Activated CD4-positive, alpha-beta T cell treated with anti-CD3 and anti-CD28 coated beads for 36 hours (primary cell): ENCODE measurements at regions not wholly inside any gene's neighbourhood (a gene's known extent, or its start where the extent isn't known, plus 50 kb on each side); places are given as distances from the start of the nearest gene placed in this dataset.

Source experiments
- ATAC-seq: fragments of 200-7000 bp; cut with Tn5 transposase; one replicate; pipeline ENCODE4 v1.10.0; 2021; ENCODE audit warnings: mild to moderate bottlenecking, moderate library complexity
- CTCF ChIA-PET: fragments of 350-600 bp; sonication (Branson Sonifier 250); formaldehyde crosslinking; loops from one replicate; lab custom pipeline; 2021; ENCODE audit warnings: antibody characterized with exemption; lab: Charles Lee
- POLR2A ChIA-PET: fragments of 350-600 bp; sonication (Branson Sonifier 250); formaldehyde crosslinking; loops from one replicate; lab custom pipeline; 2021; ENCODE audit warnings: antibody characterized with exemption, inconsistent platforms; lab: Charles Lee
- DNase-seq: peaks from one replicate; pipeline ENCODE4 v3.0.0-alpha.2; 2020
- H3K27ac Mint-ChIP-seq: one replicate; pipeline ENCODE4 v1.8.0; 2021; ENCODE audit warnings: mixed read lengths
- H3K27me3 Mint-ChIP-seq: one replicate; pipeline ENCODE4 v1.8.0; 2021; ENCODE audit warnings: mixed read lengths
- H3K36me3 Mint-ChIP-seq: one replicate; pipeline ENCODE4 v1.8.0; 2021; ENCODE audit warnings: low read depth, mixed read lengths
- H3K4me1 Mint-ChIP-seq: one replicate; pipeline ENCODE4 v1.8.0; 2021; ENCODE audit warnings: mixed read lengths
- H3K4me3 Mint-ChIP-seq: one replicate; pipeline ENCODE4 v1.8.0; 2021; ENCODE audit warnings: mild to moderate bottlenecking, moderate library complexity, mixed read lengths
- H3K9me3 Mint-ChIP-seq: one replicate; pipeline ENCODE4 v1.8.0; 2021; ENCODE audit warnings: low read depth, mixed read lengths
- intact Hi-C, 2 experiments: fragments of 100-400 bp; cut with DNase I in 1 of 2; cut with micrococcal nuclease in 1 of 2; formaldehyde crosslinking; loops; one replicate each; pipeline versions ENCODE4 v1.14.2 to v1.15.1; 2022 to 2024; cut with DNase I, micrococcal nuclease

DNA sequence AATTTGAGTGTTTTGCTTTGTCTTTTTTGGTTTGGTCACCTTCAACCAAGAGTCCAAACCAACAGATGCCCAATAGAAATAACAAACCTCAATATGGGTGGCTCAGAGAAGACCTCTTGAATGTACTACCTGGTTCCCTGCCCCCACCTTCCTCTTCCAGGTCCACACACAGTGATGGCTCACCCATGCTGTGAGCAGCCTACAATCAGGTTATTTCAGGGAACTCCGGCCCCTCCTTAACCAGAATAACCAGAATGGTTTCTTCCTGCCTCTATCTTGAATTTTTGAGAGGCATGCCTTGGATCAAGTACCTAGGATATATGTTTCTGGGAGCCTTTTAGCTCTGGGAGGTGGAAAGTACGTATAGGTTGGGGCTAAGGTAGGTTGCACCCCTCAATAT is 327.1 kb upstream of the PRDM1 start:
- Mint-ChIP-seq H3K27me3 (peaks cover 6% of the 10 kb centered on the region), H3K9me3 (no peaks in the 10 kb centered on the region), H3K27ac (no peak overlapping the region), H3K36me3 (no peaks in the 10 kb centered on the region), H3K4me1 (peaks cover 18% of the 10 kb centered on the region), H3K4me3 (no peak overlapping the region)
- intact Hi-C loops: no loop called here
- no peak for ATAC-seq
- ChIA-PET CTCF (no interaction called here), POLR2A (interaction anchor here (0.8 kb wide), 1 partner anchor 427 kb away, joined by 3 read pairs; no protein-coding TSS in a partner anchor)
- no peak for DNase-seq

DNA sequence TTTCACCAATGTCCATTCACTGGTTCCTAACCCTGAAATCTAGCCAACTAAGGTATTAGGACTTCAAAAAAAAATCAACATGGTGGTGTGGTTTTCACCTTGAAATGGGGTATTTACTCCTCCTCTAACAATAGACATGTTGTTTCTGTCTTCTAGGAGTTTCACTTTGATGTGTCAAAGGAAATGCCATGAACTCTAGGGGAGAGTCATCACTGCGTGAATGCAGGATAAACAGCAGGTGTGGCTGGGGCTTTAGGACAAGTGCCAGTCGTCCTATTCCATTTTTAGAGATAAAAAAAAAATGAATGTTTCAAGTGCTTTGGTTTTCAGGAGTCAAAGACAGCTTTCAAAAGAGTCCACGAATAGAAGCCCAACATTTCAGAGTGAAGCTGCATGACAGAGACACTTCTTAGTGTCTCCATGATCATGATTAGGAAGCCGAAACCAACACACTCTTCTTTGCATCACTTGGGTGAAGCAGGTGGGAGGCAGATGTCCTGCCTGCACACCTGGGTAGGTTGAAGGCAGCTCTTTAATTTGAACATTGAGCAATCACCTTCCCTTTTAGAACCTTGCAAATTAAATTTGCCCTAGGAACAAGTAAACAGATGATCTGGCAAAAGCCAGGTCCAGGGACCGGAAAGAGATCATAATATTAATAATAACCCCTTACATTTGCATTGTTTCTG is 328.5 kb upstream of the PRDM1 start:
- no peaks in the 10 kb centered on the region for H3K9me3 Mint-ChIP-seq
- CTCF ChIA-PET: interaction anchor here (0.6 kb wide), 1 partner anchor 227 kb away, joined by 3 read pairs; no protein-coding TSS in a partner anchor
- no peak overlapping the region for H3K4me3 Mint-ChIP-seq
- POLR2A ChIA-PET: interaction anchor here (0.6 kb wide), 1 partner anchor 56 kb away, joined by 5 read pairs; no protein-coding TSS in a partner anchor
- DNase-seq (peak; percentile 23), ATAC-seq (peak; percentile 94)
- H3K4me1 Mint-ChIP-seq: peaks cover 18% of the 10 kb centered on the region
- H3K27ac Mint-ChIP-seq: no peak overlapping the region
- H3K36me3 Mint-ChIP-seq: no peaks in the 10 kb centered on the region
- peaks cover 6% of the 10 kb centered on the region for H3K27me3 Mint-ChIP-seq
- intact Hi-C loops: no loop called here

DNA sequence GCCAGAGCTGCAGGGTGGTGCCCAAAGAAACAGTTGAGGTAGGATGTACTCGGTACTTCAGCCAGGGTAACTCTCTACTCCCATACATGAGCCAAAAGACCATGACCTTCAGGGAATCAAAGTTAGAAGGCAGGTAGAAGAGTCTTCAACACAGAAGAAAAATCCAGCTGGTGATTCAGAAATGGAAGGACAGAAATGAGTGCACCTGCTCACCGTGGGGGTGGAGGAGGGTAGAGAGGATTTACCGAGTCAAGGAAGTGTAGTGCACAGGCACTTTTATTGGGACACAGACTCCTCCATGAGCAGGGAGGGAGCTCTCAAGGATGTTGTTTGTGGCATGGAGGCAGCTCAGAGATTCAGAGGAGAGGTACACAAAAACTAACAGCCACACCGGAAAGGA is 330.3 kb upstream of the PRDM1 start:
- H3K27ac Mint-ChIP-seq: no peak overlapping the region
- peaks cover 6% of the 10 kb centered on the region for H3K27me3 Mint-ChIP-seq
- peaks cover 18% of the 10 kb centered on the region for H3K4me1 Mint-ChIP-seq
- intact Hi-C loops: no loop called here
- H3K4me3 Mint-ChIP-seq: no peak overlapping the region
- ChIA-PET CTCF (no interaction called here), POLR2A (no interaction called here)
- ATAC-seq: no peak
- peak; percentile 30 for DNase-seq
- H3K9me3 Mint-ChIP-seq: no peaks in the 10 kb centered on the region
- H3K36me3 Mint-ChIP-seq: no peaks in the 10 kb centered on the region

DNA sequence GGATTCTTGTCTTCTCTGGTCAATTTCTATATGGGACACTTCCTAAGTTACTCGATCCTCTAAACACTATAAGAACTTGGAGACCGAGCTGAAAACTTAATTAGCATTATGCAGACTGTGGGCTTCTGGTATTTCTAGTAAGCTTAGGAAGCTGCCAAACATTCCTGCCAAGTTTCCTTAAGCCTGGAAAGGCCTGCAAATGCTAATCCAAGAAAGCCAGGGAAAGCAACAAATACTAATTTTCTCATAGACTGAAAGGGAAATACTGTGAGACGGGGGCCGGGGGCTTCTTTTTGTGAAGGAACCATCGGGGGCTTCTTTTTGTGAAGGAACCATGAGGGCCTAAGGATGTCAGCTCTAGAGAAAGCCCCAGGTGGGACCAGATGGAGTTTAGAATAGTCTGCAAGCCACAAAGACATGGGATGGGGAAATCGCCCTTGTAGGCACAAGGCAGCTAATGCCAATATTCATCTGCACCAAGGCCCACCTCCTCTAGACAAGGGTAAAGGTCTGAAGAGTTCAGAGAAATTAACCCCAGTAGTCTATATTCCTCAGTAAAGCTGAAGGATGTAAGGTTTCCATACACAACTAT is 332.4 kb upstream of the PRDM1 start:
- Mint-ChIP-seq H3K27me3 (peaks cover 7% of the 10 kb centered on the region), H3K36me3 (no peaks in the 10 kb centered on the region), H3K4me3 (no peak overlapping the region), H3K27ac (no peak overlapping the region), H3K9me3 (no peaks in the 10 kb centered on the region), H3K4me1 (peaks cover 15% of the 10 kb centered on the region)
- intact Hi-C loops: no loop called here
- POLR2A ChIA-PET: no interaction called here
- ATAC-seq (no peak), DNase-seq (no peak)
- CTCF ChIA-PET: interaction anchor here (0.6 to 1.1 kb wide), 3 partner anchors 227 to 323 kb away, joined by 3 to 4 read pairs (median 3); no protein-coding TSS in a partner anchor

DNA sequence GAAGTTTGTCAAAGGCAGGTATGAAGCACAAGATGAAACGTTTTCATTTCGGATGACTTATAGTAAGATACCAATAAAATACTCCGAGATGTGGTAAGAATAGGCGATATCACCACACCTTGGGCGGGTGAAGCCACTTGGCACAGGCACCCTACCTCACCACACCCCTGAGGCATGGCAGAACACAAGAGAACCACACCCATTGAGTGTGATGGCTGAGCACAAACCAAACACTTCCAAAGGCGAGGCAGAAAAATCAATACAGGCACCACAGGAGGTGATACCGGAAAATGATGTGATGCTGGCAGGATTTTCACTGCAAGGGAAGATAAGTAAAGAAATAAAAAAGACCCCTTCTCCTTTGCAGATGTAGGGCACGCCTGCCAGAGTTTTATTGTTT is 332.9 kb upstream of the PRDM1 start:
- POLR2A ChIA-PET: no interaction called here

DNA sequence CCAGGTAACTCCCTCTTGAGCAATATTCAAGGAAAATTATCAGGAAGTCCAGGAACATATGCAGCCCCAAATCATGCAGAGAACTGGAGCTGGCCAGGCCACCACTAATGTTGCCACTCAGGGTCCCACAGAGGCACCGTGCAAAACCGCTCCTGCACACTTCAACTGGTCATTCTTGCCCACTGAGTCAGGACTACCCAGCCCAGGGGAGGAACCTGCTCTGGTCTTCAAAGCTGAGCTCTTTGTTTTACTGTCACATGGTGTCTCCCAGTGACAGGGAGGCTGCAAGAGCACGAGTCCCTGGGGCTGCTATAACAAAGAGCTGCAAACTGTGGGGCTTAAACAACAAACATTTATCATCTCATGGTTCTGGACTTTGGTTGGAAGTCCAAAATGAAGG is 336.0 kb upstream of the PRDM1 start:
- CTCF ChIA-PET: interaction anchor here (0.6 kb wide), 1 partner anchor 1091 kb away, joined by 4 read pairs; no protein-coding TSS in a partner anchor
- POLR2A ChIA-PET: interaction anchor here (0.7 kb wide), 1 partner anchor 460 kb away, joined by 4 read pairs; no protein-coding TSS in a partner anchor
- no peak for ATAC-seq

More for the DNA sequence above, 332.9 kb upstream of the PRDM1 start:
- ATAC-seq (no peak), DNase-seq (no peak)
- peaks cover 17% of the 10 kb centered on the region for H3K4me1 Mint-ChIP-seq
- no peak overlapping the region for H3K27ac Mint-ChIP-seq
- no peaks in the 10 kb centered on the region for H3K36me3 Mint-ChIP-seq
- H3K9me3 Mint-ChIP-seq: no peaks in the 10 kb centered on the region
- peaks cover 7% of the 10 kb centered on the region for H3K27me3 Mint-ChIP-seq
- CTCF ChIA-PET: no interaction called here
- no peak overlapping the region for H3K4me3 Mint-ChIP-seq
- intact Hi-C loops: no loop called here

DNA sequence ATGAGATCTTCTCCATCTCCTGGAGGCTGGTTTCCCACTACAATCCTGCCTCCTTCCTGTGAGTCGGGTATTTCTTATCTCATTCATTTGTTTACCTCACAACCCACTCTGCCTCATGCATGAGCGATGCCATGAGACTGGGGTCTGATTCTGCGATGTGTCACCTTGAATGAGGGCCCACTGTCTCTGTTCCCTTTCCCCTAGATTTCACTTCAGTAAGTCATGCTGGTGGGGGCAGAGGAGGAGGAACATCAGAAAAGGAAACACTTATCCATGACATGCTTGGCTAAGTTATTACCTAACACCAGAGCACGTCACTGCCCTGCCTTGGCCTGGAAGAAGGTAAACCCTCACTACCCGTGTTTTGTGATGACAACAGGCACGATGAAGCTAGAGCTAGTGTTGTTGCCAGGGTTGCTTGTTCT is 337.4 kb upstream of the PRDM1 start:
- no peak overlapping the region for H3K4me3 Mint-ChIP-seq
- intact Hi-C loops: no loop called here
- H3K27ac Mint-ChIP-seq: no peak overlapping the region
- DNase-seq (no peak), ATAC-seq (no peak)
- ChIA-PET POLR2A (no interaction called here), CTCF (interaction anchor here (0.8 kb wide), 1 partner anchor 22 kb away, joined by 4 read pairs; no protein-coding TSS in a partner anchor)
- peaks cover 3% of the 10 kb centered on the region for H3K27me3 Mint-ChIP-seq
- H3K9me3 Mint-ChIP-seq: no peaks in the 10 kb centered on the region
- H3K36me3 Mint-ChIP-seq: no peaks in the 10 kb centered on the region
- H3K4me1 Mint-ChIP-seq: peaks cover 14% of the 10 kb centered on the region

More for the DNA sequence above, 336.0 kb upstream of the PRDM1 start:
- H3K4me3 Mint-ChIP-seq: no peak overlapping the region
- no peak for DNase-seq
- H3K36me3 Mint-ChIP-seq: no peaks in the 10 kb centered on the region
- H3K27ac Mint-ChIP-seq: no peak overlapping the region
- peaks cover 2% of the 10 kb centered on the region for H3K27me3 Mint-ChIP-seq
- intact Hi-C loops: no loop called here
- no peaks in the 10 kb centered on the region for H3K9me3 Mint-ChIP-seq
- peaks cover 10% of the 10 kb centered on the region for H3K4me1 Mint-ChIP-seq

DNA sequence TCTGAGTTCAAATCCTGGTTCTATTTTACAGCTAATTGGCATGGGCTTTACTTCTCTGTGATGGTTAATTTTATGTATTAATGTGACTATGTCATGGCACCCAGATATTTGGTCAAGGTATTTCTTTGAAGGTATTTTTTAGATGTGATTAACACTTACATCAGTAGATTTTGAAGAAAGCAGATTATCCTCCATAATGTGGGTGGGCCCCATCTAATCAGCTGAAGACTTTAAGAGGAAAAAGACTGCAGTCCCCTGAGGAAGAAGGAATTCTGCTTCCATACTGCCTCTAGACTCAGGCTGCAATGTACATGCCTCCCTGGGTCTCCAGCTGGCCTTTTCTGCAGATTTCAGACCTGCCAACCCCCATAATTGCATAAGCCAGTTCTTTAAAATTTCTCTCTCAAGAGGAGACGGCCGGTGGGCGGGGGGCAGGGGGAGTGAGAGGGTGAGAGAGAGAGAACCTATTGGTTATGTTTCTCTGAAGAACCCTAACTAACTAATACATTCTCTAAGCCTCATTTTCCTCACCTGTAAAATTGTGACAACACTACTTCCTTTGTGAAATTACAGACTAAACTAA is 338.2 kb upstream of the PRDM1 start:
- ChIA-PET CTCF (no interaction called here), POLR2A (no interaction called here)
- DNase-seq (no peak), ATAC-seq (no peak)
- H3K27ac Mint-ChIP-seq: no peak overlapping the region
- H3K36me3 Mint-ChIP-seq: no peaks in the 10 kb centered on the region
- peaks cover 14% of the 10 kb centered on the region for H3K4me1 Mint-ChIP-seq
- H3K27me3 Mint-ChIP-seq: peaks cover 3% of the 10 kb centered on the region
- intact Hi-C loops: no loop called here
- H3K4me3 Mint-ChIP-seq: no peak overlapping the region
- no peaks in the 10 kb centered on the region for H3K9me3 Mint-ChIP-seq

DNA sequence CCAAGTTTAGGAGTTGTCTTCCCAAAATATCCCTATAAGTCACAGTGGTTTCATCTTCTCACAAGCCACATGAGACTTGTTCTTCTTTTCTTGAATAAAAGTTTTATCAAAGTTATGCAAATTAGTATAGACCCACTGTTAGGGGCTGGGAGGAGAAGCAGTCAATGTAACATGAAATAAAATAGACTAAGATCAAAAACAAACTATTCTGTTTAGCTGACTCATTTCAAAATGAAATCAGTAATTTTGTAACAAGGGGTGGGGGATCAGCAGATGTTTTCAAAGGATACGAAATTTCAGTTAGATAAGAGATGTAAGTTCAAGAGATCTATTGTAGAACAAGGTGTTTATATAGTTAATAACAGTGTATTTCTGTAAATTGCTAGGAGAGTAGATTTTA is 339.6 kb upstream of the PRDM1 start:
- DNase-seq (no peak), ATAC-seq (no peak)
- Mint-ChIP-seq H3K4me3 (no peak overlapping the region), H3K9me3 (no peaks in the 10 kb centered on the region), H3K27ac (no peak overlapping the region), H3K36me3 (no peaks in the 10 kb centered on the region), H3K4me1 (peaks cover 14% of the 10 kb centered on the region), H3K27me3 (peaks cover 5% of the 10 kb centered on the region)
- ChIA-PET CTCF (no interaction called here), POLR2A (no interaction called here)
- intact Hi-C loops: no loop called here

DNA sequence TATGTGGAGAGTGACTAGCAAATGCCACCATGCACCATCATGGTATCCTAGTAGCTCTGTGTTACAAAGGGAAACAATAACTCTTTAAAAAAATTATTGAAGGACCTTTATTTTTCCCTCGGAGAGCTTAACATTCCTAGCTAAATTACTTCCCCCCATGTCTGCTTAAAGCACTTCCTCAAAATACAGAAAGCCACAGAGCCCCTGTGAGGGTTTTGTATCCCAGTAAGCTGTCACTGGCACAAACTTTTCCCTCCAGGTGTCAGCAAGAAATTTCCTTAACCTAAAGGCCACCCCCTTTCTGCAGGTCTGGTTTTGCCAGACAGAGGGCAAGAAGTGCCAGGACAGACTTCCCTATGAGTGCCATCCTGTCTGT is 340.0 kb upstream of the PRDM1 start:
- intact Hi-C loops: no loop called here
- ChIA-PET POLR2A (no interaction called here), CTCF (no interaction called here)
- no peak for ATAC-seq
- H3K9me3 Mint-ChIP-seq: no peaks in the 10 kb centered on the region
- peaks cover 14% of the 10 kb centered on the region for H3K4me1 Mint-ChIP-seq
- peaks cover 5% of the 10 kb centered on the region for H3K27me3 Mint-ChIP-seq
- no peak for DNase-seq
- H3K4me3 Mint-ChIP-seq: no peak overlapping the region
- no peaks in the 10 kb centered on the region for H3K36me3 Mint-ChIP-seq
- no peak overlapping the region for H3K27ac Mint-ChIP-seq

DNA sequence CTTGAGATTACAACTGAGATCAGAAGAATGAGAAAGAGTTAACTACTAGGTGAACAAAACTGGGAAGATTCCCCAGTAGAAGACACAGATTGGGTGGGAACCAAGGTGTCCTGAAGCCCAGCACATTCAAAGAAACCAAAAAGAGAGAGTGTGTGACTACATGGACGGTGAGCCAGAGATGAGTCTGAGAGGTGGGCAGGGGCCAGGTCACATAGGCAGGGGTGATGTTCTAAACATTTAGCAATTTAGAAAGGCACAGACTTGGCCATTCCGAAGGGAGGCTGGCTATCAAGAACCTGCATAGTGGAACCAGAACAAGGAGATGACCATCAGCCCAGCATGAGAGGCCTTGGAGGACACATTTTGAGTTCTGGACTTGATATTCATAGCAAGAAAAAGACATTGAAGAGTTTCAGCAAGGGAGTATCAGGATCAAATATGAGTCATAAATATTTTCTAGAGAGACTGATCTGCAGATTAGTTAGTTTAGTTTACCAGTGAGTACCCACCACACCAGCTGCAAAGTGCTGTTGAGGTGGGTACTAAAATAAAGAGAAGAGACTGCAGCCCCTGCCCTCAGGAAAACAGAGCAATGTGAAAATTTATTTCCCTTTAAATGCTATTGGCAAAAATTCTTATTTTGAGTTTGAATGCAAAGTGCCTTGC is 340.5 kb upstream of the PRDM1 start:
- no peaks in the 10 kb centered on the region for H3K36me3 Mint-ChIP-seq
- H3K4me3 Mint-ChIP-seq: no peak overlapping the region
- no peaks in the 10 kb centered on the region for H3K9me3 Mint-ChIP-seq
- no peak overlapping the region for H3K27ac Mint-ChIP-seq
- DNase-seq: no peak
- peaks cover 5% of the 10 kb centered on the region for H3K27me3 Mint-ChIP-seq
- ChIA-PET CTCF (no interaction called here), POLR2A (no interaction called here)
- intact Hi-C loops: no loop called here
- H3K4me1 Mint-ChIP-seq: peaks cover 14% of the 10 kb centered on the region
- ATAC-seq: no peak
